Left colon (tissue), 2 donors: ENCODE measurements at regions not wholly inside any gene's neighbourhood (a gene's known extent, or its start where the extent isn't known, plus 50 kb on each side); places are given as distances from the start of the nearest gene placed in this dataset.

ENCODE experiments used
- ATAC-seq: fragments of 200-7000 bp; cut with Tn5 transposase; one replicate; pipeline ENCODE4 v1.9.1; 2020; ENCODE audit warnings: mild to moderate bottlenecking, moderate library complexity
- DNase-seq, 2 donors: peaks; one replicate each; pipeline ENCODE4 v3.0.0-alpha.2; 2020
- intact Hi-C, 2 donors: fragments of 100-400 bp; cut with DNase I in 1 of 2; cut with micrococcal nuclease in 1 of 2; formaldehyde crosslinking; loops; one replicate each; pipeline versions ENCODE4 v1.11.2 to v1.14.0; 2022; cut with DNase I, micrococcal nuclease
- donor health status: DM: no; HTN: no; CAD: no.
- donor health status: DM: yes; HTN: yes; CAD: no.

DNA sequence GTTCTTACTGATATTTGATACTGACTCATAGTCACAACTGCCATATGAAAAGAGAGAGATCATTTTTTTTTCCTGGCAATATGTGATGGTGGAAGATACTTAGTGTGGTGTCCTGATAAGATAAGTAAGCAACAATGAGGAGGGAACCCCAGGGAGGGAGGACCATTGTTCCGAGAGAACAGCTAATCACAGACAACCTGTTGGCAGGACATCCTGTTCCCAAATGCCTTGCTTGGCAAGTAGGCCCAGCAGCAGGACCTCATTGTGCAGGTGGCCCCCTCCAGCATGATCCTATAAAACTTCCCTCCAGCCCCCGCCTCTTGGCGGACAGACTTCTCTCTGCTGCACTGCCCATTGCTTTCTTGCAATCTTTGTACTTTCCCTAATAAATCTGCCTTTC lies 329.4 kb upstream of the CHRM3 start:
- DNase-seq (no peak), ATAC-seq (no peak)
- intact Hi-C loops: no loop called here

DNA sequence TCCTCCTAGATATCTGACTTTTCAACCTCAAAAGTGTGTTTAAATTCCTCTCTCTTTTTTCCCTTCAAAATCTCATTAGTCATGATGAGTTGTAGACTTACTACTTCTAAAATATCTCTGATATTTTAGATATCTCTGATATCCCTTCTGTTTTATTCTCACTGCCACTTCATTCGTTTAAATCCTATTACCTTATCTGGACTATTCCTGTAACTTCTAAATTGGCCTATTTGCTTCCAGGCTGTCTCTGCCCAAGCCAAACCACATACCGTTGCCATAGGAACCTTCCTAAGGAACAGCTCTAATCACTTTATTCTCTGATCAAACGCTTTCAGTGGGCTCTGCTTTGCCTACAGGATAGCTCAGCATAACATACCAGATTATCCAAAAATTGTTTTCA lies 333.1 kb upstream of the CHRM3 start:
- no peak for DNase-seq
- no peak for ATAC-seq
- intact Hi-C loops: no loop called here

DNA sequence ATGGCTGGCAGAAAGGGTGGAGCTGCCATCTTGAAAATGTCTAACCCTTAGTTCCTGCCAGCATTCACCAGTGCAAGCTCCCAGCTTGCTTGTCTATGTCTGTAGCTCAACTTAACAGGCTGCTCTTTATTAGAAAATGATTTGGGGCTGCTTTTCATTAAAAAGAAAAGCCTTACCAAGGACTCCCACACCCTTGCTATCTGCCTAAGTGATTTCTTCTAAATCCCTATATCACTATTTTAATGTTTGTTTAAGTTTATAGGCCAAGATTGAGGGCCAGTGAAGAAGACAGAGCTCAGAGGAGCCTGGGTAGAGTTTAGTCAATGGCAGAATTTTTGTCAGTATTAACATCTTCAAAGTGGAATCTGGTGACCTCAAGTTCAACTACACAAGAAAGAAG lies 336.8 kb upstream of the CHRM3 start:
- DNase-seq: no peak
- no peak for ATAC-seq
- intact Hi-C loops: no loop called here

DNA sequence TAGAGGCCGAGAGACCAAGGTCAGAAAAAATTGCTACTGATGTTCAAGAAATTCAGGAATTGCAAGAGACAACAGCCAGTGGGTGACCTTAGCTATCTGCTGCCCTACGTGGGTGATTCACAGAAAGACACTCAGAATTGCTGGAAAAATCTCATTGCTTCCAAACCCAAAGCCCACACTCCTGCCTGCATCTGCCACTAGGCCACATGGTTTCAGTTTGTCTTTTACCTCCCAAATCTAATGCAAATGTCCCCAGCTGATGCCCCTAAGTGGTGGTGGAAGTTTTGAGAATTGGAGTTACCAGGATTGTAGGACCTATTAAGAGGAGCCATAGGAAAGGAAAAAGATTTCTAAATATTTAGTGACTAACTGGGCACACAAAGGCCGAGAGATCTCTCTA lies 341.5 kb upstream of the CHRM3 start:
- intact Hi-C loops: no loop called here
- DNase-seq (no peak), ATAC-seq (no peak)

DNA sequence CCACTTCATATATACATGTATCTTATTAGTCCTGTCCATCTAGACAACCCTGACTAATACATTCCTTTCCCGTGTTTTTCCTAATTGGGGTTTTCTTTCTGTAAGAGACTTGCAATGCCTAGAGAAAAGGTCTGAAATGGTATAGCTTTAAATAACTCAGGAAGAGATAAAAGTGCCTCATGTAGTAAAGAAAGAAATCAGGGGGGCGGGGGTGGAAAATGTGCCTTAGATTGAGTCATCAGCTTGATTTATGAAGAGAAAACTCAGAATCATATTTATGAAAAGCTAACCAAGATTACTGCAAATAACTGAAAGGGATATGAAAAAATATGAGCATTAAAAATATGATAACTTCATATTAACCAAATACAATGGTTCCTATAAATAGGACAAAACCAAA lies 345.8 kb upstream of the CHRM3 start:
- ATAC-seq (no peak), DNase-seq (no peak)
- intact Hi-C loops: no loop called here

DNA sequence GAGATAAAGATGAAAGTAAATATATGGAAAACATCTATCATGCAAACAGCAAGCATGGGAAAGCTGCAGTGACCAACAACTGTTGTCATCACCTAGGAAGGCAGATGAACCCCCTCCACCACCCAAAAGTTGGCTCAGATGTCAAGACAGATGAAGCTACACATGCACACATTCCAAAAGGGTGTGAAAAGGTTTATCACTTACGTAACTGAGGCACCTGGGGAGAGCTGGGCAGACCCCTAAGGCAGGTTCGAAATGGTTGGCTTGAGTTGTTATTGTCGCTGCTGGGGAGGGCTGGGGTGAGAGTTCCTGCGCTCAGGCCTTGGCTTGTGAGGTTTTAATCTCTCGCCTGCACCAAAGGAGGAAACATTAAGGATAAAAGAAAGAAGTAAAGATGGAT lies 355.1 kb upstream of the CHRM3 start:
- no peak for ATAC-seq
- DNase-seq: no peak
- intact Hi-C loops: no loop called here

DNA sequence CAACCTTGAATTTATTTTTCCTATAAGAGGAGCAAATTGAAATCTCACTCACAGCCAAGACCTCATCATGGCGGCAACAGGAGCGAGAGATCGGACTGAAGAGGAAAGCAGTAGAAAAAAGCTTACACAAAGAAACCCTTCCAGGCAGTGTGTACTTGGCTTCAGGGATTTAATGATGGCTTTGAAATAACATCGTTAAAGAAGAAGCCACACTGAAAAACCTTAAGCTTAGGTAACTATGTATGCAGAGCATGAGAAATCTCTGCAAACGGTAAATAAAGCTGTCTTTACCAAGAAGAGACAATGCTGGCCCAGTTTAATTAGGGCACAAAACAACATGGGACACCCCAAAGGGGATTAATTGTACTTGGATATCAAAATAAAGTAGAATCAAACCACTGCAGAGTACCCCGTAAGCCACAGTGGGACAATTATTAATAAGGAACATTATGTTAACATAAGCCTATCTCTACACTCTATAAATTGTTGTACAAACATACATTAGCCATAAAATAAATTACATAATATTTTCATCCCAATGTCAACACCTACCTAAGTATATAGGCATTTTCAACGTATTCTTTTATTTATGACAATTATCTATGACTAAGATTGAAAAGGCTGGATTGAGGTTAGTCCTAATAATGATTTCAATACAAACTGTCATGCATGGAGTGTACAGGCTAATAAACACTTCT lies 360.2 kb upstream of the CHRM3 start:
- DNase-seq (no peak), ATAC-seq (no peak)
- intact Hi-C loops: no loop called here

DNA sequence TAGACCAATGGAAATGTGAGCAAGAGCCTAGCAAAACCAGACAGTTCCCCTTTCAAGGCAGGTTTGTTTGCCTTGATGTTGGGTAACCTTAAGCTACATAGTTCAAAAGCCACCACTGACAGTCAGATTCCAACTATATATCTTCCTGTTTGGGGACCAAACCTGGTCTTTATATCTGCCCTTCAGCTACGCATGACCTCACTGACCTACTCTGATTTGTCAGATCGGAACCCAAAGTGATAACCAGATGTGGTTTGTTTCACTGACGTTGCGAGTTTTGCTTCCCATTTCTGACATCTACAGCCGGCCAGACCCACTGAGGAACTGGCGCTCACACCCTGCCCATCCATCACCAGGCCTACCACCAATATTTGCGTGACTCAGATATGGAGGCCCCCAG lies 361.1 kb upstream of the CHRM3 start:
- intact Hi-C loops: no loop called here
- ATAC-seq (no peak), DNase-seq (no peak)

DNA sequence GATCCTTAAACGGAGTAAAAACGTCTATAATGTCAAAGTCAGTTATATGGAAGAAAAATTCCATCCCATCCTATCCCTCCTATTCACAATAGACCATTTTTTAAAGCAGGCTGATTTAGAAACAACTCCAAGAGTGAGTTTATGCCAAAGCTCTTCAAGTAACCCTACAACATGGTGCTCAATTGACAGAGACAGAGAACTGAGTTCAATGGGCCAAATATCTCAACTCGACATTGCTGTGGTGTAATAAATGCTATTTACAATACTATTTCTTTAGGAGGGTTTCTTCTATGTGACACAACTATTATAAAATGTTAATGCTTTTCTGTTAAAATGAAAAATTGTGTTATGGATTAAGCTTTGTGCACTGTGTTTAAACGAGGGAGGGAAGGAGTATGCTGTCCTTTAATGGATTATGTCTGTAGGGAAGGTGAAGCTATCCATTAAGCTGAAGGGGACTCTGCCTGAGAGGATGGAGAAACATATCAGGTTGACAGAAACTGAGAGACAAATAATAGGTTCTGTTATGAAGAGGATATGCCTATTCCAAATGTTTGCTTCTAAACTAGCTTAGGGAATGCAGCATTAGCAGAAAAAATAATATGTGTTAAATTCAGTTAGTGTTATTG lies 362.5 kb upstream of the CHRM3 start:
- DNase-seq (no peak), ATAC-seq (no peak)
- intact Hi-C loops: no loop called here

DNA sequence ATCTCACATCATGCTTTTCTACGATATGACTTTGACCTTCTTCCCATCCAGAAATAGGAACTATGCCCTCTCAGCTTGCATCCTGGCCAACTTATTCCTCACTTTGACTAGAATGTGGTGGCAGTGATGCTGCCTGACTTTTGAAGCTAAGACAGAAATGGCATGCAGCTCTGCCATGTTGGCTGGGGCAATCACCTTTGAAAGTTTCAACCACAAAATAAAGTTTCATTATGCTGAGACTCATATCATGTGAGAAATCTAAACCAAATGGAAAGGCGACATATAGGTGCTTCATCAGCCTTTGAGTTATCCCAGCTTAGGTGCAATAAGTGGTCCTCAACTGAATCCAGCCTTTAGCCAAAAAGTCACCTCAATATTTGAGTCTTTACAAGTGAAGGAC lies 370.0 kb upstream of the CHRM3 start:
- ATAC-seq (no peak), DNase-seq (no peak)
- intact Hi-C loops: no loop called here

DNA sequence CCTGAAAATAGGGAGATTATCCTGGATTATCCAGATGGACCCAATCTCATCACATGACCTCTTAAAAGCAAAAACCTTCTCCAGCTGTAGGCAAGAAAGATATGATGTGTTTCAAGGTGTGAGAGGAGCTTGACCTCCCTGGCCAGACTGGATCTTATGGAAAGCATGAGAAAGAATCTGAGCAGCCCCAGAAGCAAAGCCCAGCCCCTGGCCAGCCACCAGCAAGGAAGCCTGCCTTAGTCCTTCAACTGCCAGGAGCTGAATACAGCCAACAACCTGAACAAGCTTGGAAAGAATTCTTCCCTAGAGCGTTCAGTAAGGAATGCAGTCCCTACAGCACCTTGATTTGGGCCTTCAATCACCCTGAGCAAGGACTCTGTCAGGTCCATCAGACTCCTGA lies 375.0 kb upstream of the CHRM3 start:
- DNase-seq (no peak), ATAC-seq (no peak)
- intact Hi-C loops: no loop called here

DNA sequence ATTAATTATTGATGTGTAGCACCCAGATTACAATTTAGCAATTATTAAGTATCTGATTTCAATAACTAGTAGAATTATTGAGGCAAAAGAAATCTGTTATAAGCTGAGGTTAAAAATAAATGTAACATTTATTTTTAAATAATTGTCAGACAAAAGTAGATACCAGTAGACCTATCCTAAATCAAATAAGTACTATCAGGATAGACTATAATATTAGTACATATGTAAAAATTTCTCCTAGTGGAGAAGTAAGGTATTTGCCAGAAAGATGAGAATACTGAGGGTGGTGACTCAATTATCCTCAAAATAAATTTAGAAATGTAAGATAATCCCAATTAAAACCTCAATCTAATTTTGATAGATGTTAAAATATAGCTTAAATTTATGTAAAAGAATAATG lies 377.8 kb upstream of the CHRM3 start:
- ATAC-seq (no peak), DNase-seq (no peak)
- intact Hi-C loops: no loop called here

DNA sequence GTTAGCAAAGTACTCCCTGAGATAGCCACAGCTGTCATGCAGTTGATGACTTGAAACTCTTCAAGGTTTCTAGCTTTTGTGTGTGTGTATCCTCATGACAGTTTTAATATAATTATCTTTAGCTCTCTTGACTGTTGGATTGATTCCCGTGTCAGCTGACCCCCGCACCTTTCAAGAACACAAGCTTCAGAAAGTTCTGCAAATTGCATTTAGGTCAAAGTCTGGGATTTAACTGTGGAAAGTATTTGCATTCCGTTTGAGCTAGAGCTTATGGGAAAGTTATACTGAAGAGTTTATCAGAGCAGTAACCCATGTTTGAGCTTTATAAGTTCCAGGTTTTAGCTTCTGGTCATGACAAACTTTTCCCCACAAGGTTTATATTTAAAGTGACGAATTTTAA lies 380.1 kb upstream of the CHRM3 start:
- ATAC-seq (peak; percentile 45), DNase-seq (no peak)
- intact Hi-C loops: no loop called here

DNA sequence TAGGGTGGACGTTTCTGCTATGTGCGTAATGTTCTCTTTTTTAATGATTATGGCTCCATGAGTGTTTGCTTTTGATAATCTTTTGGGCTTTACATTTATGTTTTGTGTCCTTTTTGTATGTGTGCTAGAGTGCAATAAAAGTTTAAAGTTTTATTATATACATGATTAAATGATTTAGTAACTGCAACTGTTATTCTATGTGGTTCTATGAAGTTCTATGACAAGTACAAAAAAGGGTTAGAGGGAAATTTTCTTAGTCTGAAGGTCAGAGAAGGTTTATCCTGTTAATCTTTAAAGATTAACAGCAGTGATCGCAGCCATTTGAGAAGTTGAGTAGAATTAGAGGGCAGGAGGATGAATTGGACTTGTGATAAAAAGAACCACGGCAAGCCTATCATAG lies 386.4 kb upstream of the CHRM3 start:
- no peak for DNase-seq
- peak; percentile 84 for ATAC-seq
- intact Hi-C loops: no loop called here

DNA sequence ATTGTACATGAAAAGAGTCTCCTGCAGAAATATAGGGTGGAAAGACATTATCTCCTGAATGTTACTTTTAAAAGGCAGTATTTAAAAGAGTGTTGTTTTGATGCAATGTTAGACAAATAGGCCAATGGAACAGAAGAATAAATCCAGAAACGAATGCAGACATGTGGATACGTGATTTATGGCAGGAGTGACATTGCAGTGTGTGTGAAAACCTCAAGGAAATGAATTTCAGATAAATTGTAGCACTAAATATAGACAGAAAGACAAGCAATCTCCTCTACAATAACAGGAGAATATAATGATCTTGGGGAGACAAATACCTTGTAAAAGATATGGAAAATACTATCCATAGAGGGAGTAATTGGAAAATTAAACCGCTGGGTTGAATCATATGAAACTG lies 387.8 kb upstream of the CHRM3 start:
- DNase-seq (no peak), ATAC-seq (no peak)
- intact Hi-C loops: no loop called here

DNA sequence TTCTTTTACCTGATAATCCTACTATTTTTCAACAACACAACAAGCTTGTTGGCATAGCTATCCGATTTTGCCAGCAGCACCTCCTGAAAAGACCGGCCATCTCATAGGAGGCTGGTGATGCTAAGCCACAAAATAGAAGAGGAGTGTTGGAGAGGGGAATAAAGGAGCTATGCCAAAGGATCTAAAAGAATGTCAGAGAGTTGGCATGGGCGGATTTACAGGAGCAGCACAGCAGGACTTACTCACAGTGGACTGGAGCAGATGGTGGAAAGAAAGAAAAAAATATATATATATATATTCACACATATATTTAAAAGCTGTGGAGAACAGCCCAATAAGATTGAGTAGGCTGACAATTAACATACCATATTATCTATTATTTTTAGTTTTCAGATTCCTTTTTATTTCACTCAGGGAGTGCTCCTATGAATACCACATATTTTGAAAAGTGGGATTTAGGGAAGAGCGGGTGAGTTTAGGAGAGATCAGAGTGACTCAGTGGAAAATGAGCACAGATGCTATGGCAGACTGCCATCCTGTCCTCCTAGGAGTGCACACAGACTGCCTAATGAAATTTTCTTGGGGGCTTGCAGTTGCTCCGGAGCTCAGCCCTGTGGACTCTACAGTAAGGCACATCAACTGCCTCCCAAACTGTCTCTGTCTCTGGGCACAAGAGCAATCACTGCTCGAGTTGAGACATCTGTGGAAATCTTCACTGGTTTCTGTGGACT lies 394.4 kb upstream of the CHRM3 start:
- ATAC-seq (no peak), DNase-seq (no peak)
- intact Hi-C loops: no loop called here

DNA sequence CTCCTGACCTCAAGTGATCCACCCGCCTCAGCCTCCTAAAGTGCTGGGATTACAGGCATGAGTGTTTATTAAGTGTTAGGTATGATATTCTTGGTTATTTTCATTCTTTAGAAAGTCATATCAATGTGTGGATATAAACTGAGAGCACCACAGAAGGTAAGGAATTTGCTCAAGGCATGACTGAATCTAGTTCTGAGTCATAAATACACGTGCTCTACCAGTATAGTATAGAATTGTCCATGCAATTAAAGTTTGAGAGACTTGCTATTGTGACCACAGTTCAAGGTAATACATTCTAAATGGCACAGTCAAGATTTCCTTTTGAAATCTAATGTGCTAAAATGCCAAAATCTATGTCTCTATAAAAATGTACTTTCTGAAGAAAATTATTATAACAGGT lies 401.1 kb upstream of the CHRM3 start:
- ATAC-seq (no peak), DNase-seq (no peak)
- intact Hi-C loops: no loop called here

DNA sequence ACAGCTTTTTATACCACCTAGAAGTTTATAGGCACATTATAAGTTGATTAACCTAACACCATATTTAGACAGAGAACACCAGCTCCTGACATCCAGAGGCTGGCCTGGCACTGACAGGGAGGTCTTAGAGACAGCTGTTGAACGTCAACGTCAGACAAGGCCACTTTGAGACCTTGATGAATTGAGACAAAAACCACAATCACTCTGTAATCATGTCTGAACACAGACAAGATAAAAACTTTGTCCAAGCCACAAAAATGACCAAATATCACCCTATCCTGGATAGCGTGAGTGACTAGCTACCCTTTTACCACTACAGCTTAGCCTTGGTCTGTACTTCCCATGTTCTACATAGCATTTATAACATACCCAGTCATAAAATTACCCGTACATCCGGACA lies 403.6 kb upstream of the CHRM3 start:
- ATAC-seq: no peak
- DNase-seq: no peak
- intact Hi-C loops: no loop called here

DNA sequence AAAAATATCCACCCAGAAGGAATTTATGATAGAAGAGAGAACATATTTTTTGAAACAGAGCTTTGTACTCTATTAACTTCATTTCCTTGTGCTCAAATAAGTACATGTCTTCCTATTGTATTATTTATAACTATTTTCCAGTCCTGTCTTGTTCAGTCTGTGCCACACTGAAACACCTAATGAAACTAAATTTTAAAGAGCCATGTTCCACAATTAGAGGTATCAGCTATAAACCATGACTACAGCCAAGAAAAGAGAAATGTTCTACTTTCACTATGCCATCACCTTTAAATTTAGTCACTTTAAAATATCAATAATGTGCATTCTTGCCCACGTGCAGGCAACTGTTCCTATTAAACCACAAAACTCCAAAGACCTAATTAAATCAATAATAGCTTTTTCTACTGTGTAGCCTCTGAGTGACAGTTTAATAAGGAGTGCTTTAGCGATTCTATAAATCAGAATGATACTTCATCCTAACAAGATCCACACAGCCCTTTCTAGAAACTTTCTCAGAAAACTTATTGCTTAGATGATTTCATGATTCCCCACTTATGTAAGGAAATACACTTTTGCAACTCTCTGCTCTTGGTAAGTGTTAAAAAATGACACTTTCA lies 404.9 kb upstream of the CHRM3 start:
- intact Hi-C loops: no loop called here
- ATAC-seq: no peak
- DNase-seq: no peak

DNA sequence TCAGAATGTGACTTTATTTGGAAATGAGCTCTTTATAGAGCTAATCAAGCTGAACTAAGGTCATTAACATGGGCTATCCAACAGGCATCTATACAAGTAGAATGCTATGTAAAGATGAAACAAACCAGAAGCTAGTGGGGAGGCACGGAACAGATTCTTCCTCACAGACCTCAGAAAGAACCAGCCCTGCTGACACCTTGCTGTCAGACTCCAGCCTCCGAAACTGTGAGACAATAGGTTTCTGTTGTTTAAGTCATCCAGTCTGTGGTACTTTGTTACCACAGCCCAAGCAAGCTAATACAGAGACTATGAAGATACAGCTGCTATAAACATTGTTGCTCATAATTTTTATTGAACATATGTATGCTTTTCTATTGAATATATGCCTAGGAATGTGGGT lies 406.3 kb upstream of the CHRM3 start:
- no peak for DNase-seq
- intact Hi-C loops: no loop called here
- no peak for ATAC-seq
